GM13976 (cell line): ENCODE measurements at regions not wholly inside any gene's neighbourhood (a gene's known extent, or its start where the extent isn't known, plus 50 kb on each side); places are given as distances from the start of the nearest gene placed in this dataset.

Experiments used
- DNase-seq: peaks from one replicate; pipeline ENCODE4 v3.0.0; 2012; ENCODE audit warnings: low spot score
- CTCF ChIP-seq: IDR thresholded peaks from 2 replicates; pipeline ENCODE4 v1.5.1; 2012; ENCODE audit warnings: borderline replicate concordance, mild to moderate bottlenecking; ENCODE audit not compliant: insufficient read depth; ENCODE audit errors: extremely low read depth, missing control alignments, control extremely low read depth
- in situ Hi-C: fragments of 300-500 bp; cut with MboI; formaldehyde crosslinking; loops from one replicate; pipeline ENCODE4 v1.12.0; 2022; ENCODE audit warnings: low sequenced_read_pairs, mixed read lengths, inconsistent platforms; ENCODE audit not compliant: unreplicated experiment

DNA sequence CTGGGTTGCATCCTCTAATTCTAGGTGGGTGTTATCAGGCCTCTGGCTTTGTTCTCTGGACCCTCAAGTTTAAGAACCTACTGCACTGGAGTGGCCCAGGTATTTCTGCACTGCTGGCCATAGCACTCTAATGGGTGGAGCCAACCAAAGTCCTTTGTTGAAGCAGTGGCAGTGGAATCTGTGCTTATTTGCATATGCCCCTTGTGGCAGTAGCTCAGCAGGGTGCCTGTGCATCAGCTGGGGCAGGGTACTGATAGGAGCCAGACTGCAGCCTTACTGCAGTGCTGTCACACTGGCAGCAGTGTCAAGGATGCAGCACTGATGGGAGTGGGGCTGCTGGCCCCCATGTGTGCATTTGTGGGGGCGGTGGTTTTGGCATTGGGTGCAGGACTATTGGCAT lies 660.6 kb downstream of the LRRIQ3 start:
- in situ Hi-C loops, result no loop called here
- no peak for DNase-seq

GRCh38 chr1:73517603-73518191 lies 680.3 kb downstream of the LRRIQ3 start:
- in situ Hi-C loops, result no loop called here
- no peak for TF ChIP-seq CTCF
- no peak for DNase-seq

More for the DNA sequence above, 660.6 kb downstream of the LRRIQ3 start:
- no peak for TF ChIP-seq CTCF

DNA sequence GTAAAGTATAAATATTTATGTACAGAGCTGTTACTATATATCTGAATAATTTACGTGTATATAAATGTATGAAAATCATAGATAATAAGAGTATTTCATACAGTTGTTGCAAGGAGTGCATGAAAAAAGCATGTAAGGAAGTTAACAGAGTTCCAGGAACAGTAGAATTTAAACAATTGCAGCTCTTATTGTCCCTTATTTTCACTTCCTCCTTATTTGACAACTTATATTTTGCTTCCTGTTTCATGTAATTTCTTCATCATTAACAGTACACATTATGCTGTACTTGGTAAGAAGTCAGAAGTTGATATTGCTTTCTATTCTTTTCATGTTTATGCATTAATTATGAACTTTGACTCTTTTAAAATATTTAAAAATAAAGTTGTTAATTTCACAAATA lies 681.5 kb downstream of the LRRIQ3 start:
- no peak for TF ChIP-seq CTCF
- DNase-seq, result no peak
- in situ Hi-C loops, result no loop called here

DNA sequence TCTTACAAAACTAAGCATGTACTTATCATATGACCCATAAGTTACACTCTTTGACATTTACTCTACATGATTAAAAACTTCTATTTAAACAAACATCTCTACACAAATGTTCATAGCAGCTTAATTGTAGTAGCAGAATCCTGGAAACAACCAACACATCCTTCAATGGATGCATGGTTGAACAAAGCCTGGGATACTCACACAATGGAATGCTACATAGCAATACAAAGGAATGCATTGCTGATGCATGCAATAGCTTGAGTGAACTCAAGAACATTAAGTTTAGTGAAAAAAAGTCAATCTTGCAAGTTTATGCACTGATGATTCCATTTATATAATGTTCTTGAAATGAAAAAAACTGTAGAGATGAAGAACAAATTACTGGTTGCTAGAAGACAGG lies 686.9 kb downstream of the LRRIQ3 start:
- in situ Hi-C loops, result no loop called here
- TF ChIP-seq CTCF, result no peak
- no peak for DNase-seq

- no peak for TF ChIP-seq CTCF
- in situ Hi-C loops, result no loop called here
- no peak for DNase-seq
These were observed 697.8 kb downstream of the LRRIQ3 start for GRCh38 chr1:73500154-73500553.

GRCh38 chr1:73499671-73500070 lies 698.3 kb downstream of the LRRIQ3 start:
- TF ChIP-seq CTCF, result no peak
- in situ Hi-C loops, result no loop called here
- no peak for DNase-seq
